Hepatocyte (in vitro differentiated cells): ENCODE measurements at regions not wholly inside any gene's neighbourhood (a gene's known extent, or its start where the extent isn't known, plus 50 kb on each side); places are given as distances from the start of the nearest gene placed in this dataset.
"Not testable (repeated sequence)": the region's sequence is repeated elsewhere in the genome, so short reads cannot be mapped to it uniquely, and the experiment has no call there.

ENCODE experiments used
- DNase-seq: peaks from one replicate; pipeline ENCODE4 v3.0.0-alpha.2; 2016; ENCODE audit warnings: low spot score
- H2AFZ ChIP-seq: fragments of 200-600 bp; sonication (generic); 2 replicates; pipeline ENCODE4 v1.6.0; 2016; ENCODE audit warnings: antibody characterized with exemption, mild to moderate bottlenecking
- H3K27ac ChIP-seq: fragments of 200-600 bp; sonication (generic); 2 replicates; pipeline ENCODE4 v1.5.1; 2016; ENCODE audit warnings: mild to moderate bottlenecking
- H3K27me3 ChIP-seq: fragments of 200-600 bp; sonication (generic); 2 replicates; pipeline ENCODE4 v1.6.1; 2016
- H3K36me3 ChIP-seq: fragments of 200-600 bp; sonication (generic); replicated peaks from 2 replicates; pipeline ENCODE4 v1.5.1; 2016; ENCODE audit warnings: low read depth; ENCODE audit not compliant: insufficient read depth
- H3K4me1 ChIP-seq: fragments of 200-600 bp; sonication (generic); 2 replicates; pipeline ENCODE4 v1.5.1; 2016; ENCODE audit warnings: mild to moderate bottlenecking, moderate library complexity; ENCODE audit not compliant: insufficient read depth
- H3K4me2 ChIP-seq: fragments of 200-600 bp; sonication (generic); 2 replicates; pipeline ENCODE4 v1.6.0; 2016
- H3K4me3 ChIP-seq: fragments of 200-600 bp; sonication (generic); 2 replicates; pipeline ENCODE4 v1.5.1; 2016; ENCODE audit warnings: mild to moderate bottlenecking
- H3K79me2 ChIP-seq: fragments of 200-600 bp; sonication (generic); 2 replicates; pipeline ENCODE4 v1.6.0; 2017; ENCODE audit warnings: mild to moderate bottlenecking
- H3K9me2 ChIP-seq: fragments of 200-600 bp; sonication (generic); replicated peaks from 2 replicates; pipeline ENCODE4 v1.6.0; 2017; ENCODE audit warnings: mild to moderate bottlenecking; ENCODE audit not compliant: insufficient read depth
- H3K9me3 ChIP-seq: fragments of 200-600 bp; sonication (generic); 2 replicates; pipeline ENCODE4 v1.5.1; 2016; ENCODE audit warnings: low read depth, mild to moderate bottlenecking
- H4K20me1 ChIP-seq: fragments of 200-600 bp; sonication (generic); 2 replicates; pipeline ENCODE4 v1.6.0; 2016; ENCODE audit warnings: mild to moderate bottlenecking; ENCODE audit not compliant: insufficient read depth, poor library complexity, severe bottlenecking
- CTCF ChIP-seq: fragments of 200-600 bp; sonication (generic); IDR thresholded peaks from 2 replicates; pipeline ENCODE4 v1.5.1; 2016; ENCODE audit warnings: antibody characterized with exemption, mild to moderate bottlenecking; ENCODE audit not compliant: poor library complexity
- EZH2 ChIP-seq: fragments of 200-600 bp; sonication (generic); IDR thresholded peaks from 2 replicates; pipeline ENCODE4 v1.6.1; 2016; ENCODE audit warnings: antibody characterized with exemption, mild to moderate bottlenecking, borderline replicate concordance
- EZH2phosphoT487 ChIP-seq: fragments of 200-600 bp; sonication (generic); IDR thresholded peaks from one replicate; pipeline ENCODE4 v1.6.1; 2018; ENCODE audit warnings: antibody characterized with exemption, mild to moderate bottlenecking, low read depth, moderate library complexity; ENCODE audit not compliant: unreplicated experiment, severe bottlenecking
- WGBS: methylation state at CpG from one replicate; pipeline ENCODE4 v1.1.6; 2016; ENCODE audit warnings: low lambda C conversion rate; ENCODE audit errors: missing lambda C conversion rate; 5-methylcytosine and 5-hydroxymethylcytosine counted together

- H2AFZ ChIP-seq = no peak overlapping the region
- no peaks in the 10 kb centered on the region for H4K20me1 ChIP-seq
- no peaks in the 10 kb centered on the region for H3K36me3 ChIP-seq
- DNase-seq = no peak
- no peaks in the 10 kb centered on the region for H3K9me3 ChIP-seq
- no peak overlapping the region for H3K4me2 ChIP-seq
- H3K79me2 ChIP-seq = no peaks in the 10 kb centered on the region
- TF ChIP-seq EZH2 = no peak
- no peak for TF ChIP-seq CTCF
- no peak for TF ChIP-seq EZH2phosphoT487
- no peak overlapping the region for H3K27ac ChIP-seq
- H3K9me2 ChIP-seq = no peaks in the 10 kb centered on the region
- H3K4me1 ChIP-seq = no peaks in the 10 kb centered on the region
- H3K4me3 ChIP-seq = no peak overlapping the region
- WGBS = 94% methylated on average over 2 of the region's 2 CpGs
- H3K27me3 ChIP-seq = no peaks in the 10 kb centered on the region
Observed at GRCh38 chr6:115592025-115592424, 468.7 kb downstream of the FRK start.

- not testable (repeated sequence) for H2AFZ ChIP-seq
Observed at GRCh38 chr6:115589072-115589471, 471.6 kb downstream of the FRK start.

GRCh38 chr6:115583290-115583689, 477.4 kb downstream of the FRK start:
- TF ChIP-seq EZH2 = no peak
- TF ChIP-seq CTCF = no peak
- no peak for TF ChIP-seq EZH2phosphoT487
- no peak overlapping the region for H2AFZ ChIP-seq
- no peaks in the 10 kb centered on the region for H3K36me3 ChIP-seq
- no peaks in the 10 kb centered on the region for H3K9me2 ChIP-seq
- WGBS = 29% methylated on average over 1 of the region's 1 CpG
- no peak overlapping the region for H3K4me2 ChIP-seq
- no peaks in the 10 kb centered on the region for H4K20me1 ChIP-seq
- no peak overlapping the region for H3K4me3 ChIP-seq
- no peaks in the 10 kb centered on the region for H3K4me1 ChIP-seq
- no peaks in the 10 kb centered on the region for H3K27me3 ChIP-seq
- no peak overlapping the region for H3K27ac ChIP-seq
- H3K9me3 ChIP-seq = no peaks in the 10 kb centered on the region
- no peaks in the 10 kb centered on the region for H3K79me2 ChIP-seq
- DNase-seq = no peak

More at GRCh38 chr6:115589072-115589471, 471.6 kb downstream of the FRK start:
- not testable (repeated sequence) for H3K9me2 ChIP-seq, H3K27ac ChIP-seq, H3K4me3 ChIP-seq, H4K20me1 ChIP-seq, DNase-seq, H3K4me1 ChIP-seq, H3K36me3 ChIP-seq, H3K79me2 ChIP-seq, H3K27me3 ChIP-seq, H3K9me3 ChIP-seq, H3K4me2 ChIP-seq
- WGBS = 91% methylated on average over 4 of the region's 4 CpGs

GRCh38 chr6:115582386-115582785, 478.3 kb downstream of the FRK start:
- no peak overlapping the region for H2AFZ ChIP-seq
- TF ChIP-seq CTCF = no peak
- TF ChIP-seq EZH2 = no peak
- TF ChIP-seq EZH2phosphoT487 = no peak

GRCh38 chr6:115579565-115579964, 481.1 kb downstream of the FRK start:
- not testable (repeated sequence) for H2AFZ ChIP-seq, H3K4me1 ChIP-seq, H3K4me2 ChIP-seq, H3K9me2 ChIP-seq, H3K9me3 ChIP-seq, H3K27me3 ChIP-seq, H3K4me3 ChIP-seq, H4K20me1 ChIP-seq, H3K36me3 ChIP-seq, H3K79me2 ChIP-seq, H3K27ac ChIP-seq, DNase-seq
- WGBS = 47% methylated on average over 2 of the region's 2 CpGs

More at GRCh38 chr6:115582386-115582785, 478.3 kb downstream of the FRK start:
- no peaks in the 10 kb centered on the region for H3K9me2 ChIP-seq
- H3K9me3 ChIP-seq = no peaks in the 10 kb centered on the region
- H3K27me3 ChIP-seq = no peaks in the 10 kb centered on the region
- no peaks in the 10 kb centered on the region for H3K4me1 ChIP-seq
- WGBS = 92% methylated on average over 2 of the region's 2 CpGs
- H3K4me3 ChIP-seq = no peak overlapping the region
- no peaks in the 10 kb centered on the region for H4K20me1 ChIP-seq
- no peak overlapping the region for H3K27ac ChIP-seq
- no peak overlapping the region for H3K4me2 ChIP-seq
- DNase-seq = no peak
- no peaks in the 10 kb centered on the region for H3K36me3 ChIP-seq
- no peaks in the 10 kb centered on the region for H3K79me2 ChIP-seq
